Uterus (tissue), 2 donors: ENCODE measurements at regions not wholly inside any gene's neighbourhood (a gene's known extent, or its start where the extent isn't known, plus 50 kb on each side); places are given as distances from the start of the nearest gene placed in this dataset.

Experiments
- CTCF ChIP-seq, 4 experiments: fragments of 200-600 bp in 2 of 4; fragments of 450-650 bp in 2 of 4; sonication (generic) in 2 of 4; IDR thresholded peaks; one replicate each; pipeline ENCODE4 v1.5.1; 2016 to 2019; ENCODE audit warnings: antibody characterized with exemption in 4 of 4, mild to moderate bottlenecking in 2 of 4, moderate library complexity in 1 of 4
- POLR2A ChIP-seq, 2 donors: fragments of 450-650 bp; IDR thresholded peaks; one replicate each; pipeline ENCODE4 v1.6.1; 2016; ENCODE audit warnings: antibody characterized with exemption in 2 of 2, mild to moderate bottlenecking in 1 of 2, moderate library complexity in 1 of 2

DNA sequence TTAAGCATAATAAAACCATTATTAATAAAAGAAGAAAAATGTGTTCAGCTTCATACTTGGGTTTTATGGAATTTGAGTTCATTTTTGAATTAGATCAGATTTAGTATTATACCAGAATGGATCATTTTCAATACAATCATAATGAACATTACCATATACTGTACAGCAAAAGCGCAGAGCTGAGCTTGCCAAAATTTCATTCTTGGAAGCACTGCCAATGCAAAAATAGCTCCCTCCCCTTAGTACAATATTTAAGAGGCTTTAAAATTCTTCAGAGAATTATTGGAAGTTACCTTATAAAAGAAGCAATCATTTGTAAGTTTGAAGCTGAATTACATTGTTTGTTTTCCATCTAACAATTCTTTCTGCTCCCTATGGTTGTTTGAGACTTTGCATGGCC is 938.1 kb upstream of the SLC39A10 start:
- TF ChIP-seq CTCF (IDR thresholded peaks at IDR 0.05) (no peak), POLR2A (IDR thresholded peaks at IDR 0.05) (no peak)
